Osteoblast (primary cell): ENCODE measurements at regions not wholly inside any gene's neighbourhood (a gene's known extent, or its start where the extent isn't known, plus 50 kb on each side); places are given as distances from the start of the nearest gene placed in this dataset.

Experiments
- DNase-seq: peaks from one replicate; pipeline ENCODE4 v3.0.0; 2011; ENCODE audit warnings: low spot score, mixed read lengths; ENCODE audit not compliant: insufficient read length; ENCODE audit errors: missing footprints
- H2AFZ ChIP-seq: 2 replicates; pipeline ENCODE4 v1.6.0; 2011; ENCODE audit warnings: mild to moderate bottlenecking, low read length
- H3K27ac ChIP-seq: 2 replicates; pipeline ENCODE4 v1.5.1; 2011; ENCODE audit warnings: mild to moderate bottlenecking, low read depth, low read length, moderate library complexity
- H3K27me3 ChIP-seq: 2 replicates; pipeline ENCODE4 v1.6.0; 2012; ENCODE audit warnings: mild to moderate bottlenecking, control low read depth, inconsistent platforms, low read length, moderate library complexity; ENCODE audit not compliant: insufficient read depth
- H3K36me3 ChIP-seq: 2 replicates; pipeline ENCODE4 v1.5.1; 2011; ENCODE audit warnings: mild to moderate bottlenecking, low read length, control low read depth, moderate library complexity; ENCODE audit not compliant: insufficient read depth
- H3K4me1 ChIP-seq: 2 replicates; pipeline ENCODE4 v1.5.1; 2011; ENCODE audit warnings: mild to moderate bottlenecking, low read length, control low read depth, moderate library complexity; ENCODE audit not compliant: insufficient read depth
- H3K4me2 ChIP-seq: 2 replicates; pipeline ENCODE4 v1.6.0; 2011; ENCODE audit warnings: mild to moderate bottlenecking, low read length; ENCODE audit not compliant: insufficient read depth
- H3K4me3 ChIP-seq: fragments of 200-600 bp; sonication (generic); 3 replicates; pipeline ENCODE4 v1.5.1; 2012; ENCODE audit warnings: mild to moderate bottlenecking, low read length, inconsistent platforms; ENCODE audit not compliant: insufficient read depth
- H3K79me2 ChIP-seq: 2 replicates; pipeline ENCODE4 v1.6.0; 2012; ENCODE audit warnings: mild to moderate bottlenecking, low read length, control low read depth, inconsistent platforms; ENCODE audit not compliant: insufficient read depth
- H3K9me3 ChIP-seq: 2 replicates; pipeline ENCODE4 v1.5.1; 2011; ENCODE audit warnings: low read depth, low read length, control low read depth
- H4K20me1 ChIP-seq: 2 replicates; pipeline ENCODE4 v1.6.0; 2012; ENCODE audit warnings: mild to moderate bottlenecking, low read length, control low read depth; ENCODE audit not compliant: insufficient read depth
- CTCF ChIP-seq: IDR thresholded peaks from 2 replicates; pipeline ENCODE4 v1.5.1; 2011; ENCODE audit warnings: mild to moderate bottlenecking, low read depth, low read length, moderate library complexity; ENCODE audit errors: extremely low read depth

- H3K79me2 ChIP-seq: no peaks in the 10 kb centered on the region
- no peak overlapping the region for H3K4me3 ChIP-seq
- H3K27ac ChIP-seq: no peak overlapping the region
- H3K9me3 ChIP-seq: no peaks in the 10 kb centered on the region
- H2AFZ ChIP-seq: no peak overlapping the region
- no peak for TF ChIP-seq CTCF
- DNase-seq: no peak
- no peaks in the 10 kb centered on the region for H3K4me1 ChIP-seq
- H4K20me1 ChIP-seq: no peaks in the 10 kb centered on the region
- H3K4me2 ChIP-seq: no peak overlapping the region
- no peaks in the 10 kb centered on the region for H3K27me3 ChIP-seq
- H3K36me3 ChIP-seq: no peaks in the 10 kb centered on the region
These were observed 310.2 kb upstream of the CNR1 start for GRCh38 chr6:88476388-88476787.

- Histone ChIP-seq H3K36me3 (no peaks in the 10 kb centered on the region), H4K20me1 (no peaks in the 10 kb centered on the region), H3K27me3 (no peaks in the 10 kb centered on the region), H3K9me3 (no peaks in the 10 kb centered on the region), H3K79me2 (no peaks in the 10 kb centered on the region), H2AFZ (no peak overlapping the region), H3K4me1 (no peaks in the 10 kb centered on the region), H3K4me2 (no peak overlapping the region), H3K4me3 (no peak overlapping the region), H3K27ac (no peak overlapping the region)
- no peak for DNase-seq
- no peak for TF ChIP-seq CTCF
These were observed 308.6 kb upstream of the CNR1 start for GRCh38 chr6:88474720-88475119.

GRCh38 chr6:88473589-88473988 is 307.4 kb upstream of the CNR1 start:
- H3K4me3 ChIP-seq: no peak overlapping the region
- H3K36me3 ChIP-seq: no peaks in the 10 kb centered on the region
- no peaks in the 10 kb centered on the region for H3K4me1 ChIP-seq
- no peaks in the 10 kb centered on the region for H3K27me3 ChIP-seq
- no peak overlapping the region for H2AFZ ChIP-seq
- H4K20me1 ChIP-seq: no peaks in the 10 kb centered on the region
- no peak overlapping the region for H3K4me2 ChIP-seq
- H3K79me2 ChIP-seq: no peaks in the 10 kb centered on the region
- no peaks in the 10 kb centered on the region for H3K9me3 ChIP-seq
- no peak for DNase-seq
- TF ChIP-seq CTCF: no peak
- H3K27ac ChIP-seq: no peak overlapping the region

GRCh38 chr6:88472851-88473525 is 306.8 kb upstream of the CNR1 start:
- Histone ChIP-seq H4K20me1 (no peaks in the 10 kb centered on the region), H3K79me2 (no peaks in the 10 kb centered on the region), H3K27me3 (no peaks in the 10 kb centered on the region), H3K4me2 (no peak overlapping the region), H3K9me3 (no peaks in the 10 kb centered on the region), H2AFZ (no peak overlapping the region), H3K4me1 (no peaks in the 10 kb centered on the region), H3K27ac (no peak overlapping the region), H3K4me3 (no peak overlapping the region), H3K36me3 (no peaks in the 10 kb centered on the region)
- no peak for DNase-seq
- no peak for TF ChIP-seq CTCF
